ENCODE measurements at regions not wholly inside any gene's neighbourhood (a gene's known extent, or its start where the extent isn't known, plus 50 kb on each side); places are given as distances from the start of the nearest gene placed in this dataset.

DNA sequence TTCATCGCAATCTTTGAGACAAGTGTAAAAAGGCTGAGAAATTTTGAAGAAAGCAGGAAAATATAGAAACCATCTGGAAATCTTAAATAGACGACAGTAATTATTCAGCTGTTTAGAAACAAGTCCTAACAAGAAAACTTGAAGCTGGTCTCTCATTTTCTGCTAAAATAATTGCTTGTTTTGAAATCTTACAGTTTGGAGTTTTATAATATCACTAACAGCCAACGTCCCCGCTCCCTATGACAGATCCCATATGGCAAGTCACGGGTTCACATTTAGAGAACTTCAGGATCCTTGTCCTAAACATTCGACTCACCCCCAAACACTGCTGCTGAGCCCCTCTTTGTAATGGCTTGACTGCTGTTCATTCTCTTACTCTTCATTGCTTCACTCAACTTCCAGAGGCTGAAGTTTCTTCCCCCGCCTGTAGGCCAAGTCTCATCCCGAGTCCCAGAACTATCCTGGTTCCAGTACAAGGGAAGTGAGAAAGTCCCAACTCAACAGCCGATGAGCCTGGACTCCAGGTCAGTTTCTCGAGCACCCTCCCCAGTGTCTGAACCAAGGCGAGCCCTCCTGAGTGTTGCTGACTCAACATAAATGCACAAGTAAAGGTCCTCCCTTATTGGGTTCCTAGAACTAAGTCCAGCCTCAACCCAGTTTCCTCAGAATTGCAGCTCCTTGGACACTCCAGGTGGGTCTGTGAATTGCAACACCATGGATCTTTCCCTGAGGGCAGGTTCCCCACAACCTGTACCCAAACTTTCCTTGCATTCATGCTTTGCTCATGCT is 93.4 kb upstream of the BACE2 start:
- TF ChIP-seq, protein P1, sequence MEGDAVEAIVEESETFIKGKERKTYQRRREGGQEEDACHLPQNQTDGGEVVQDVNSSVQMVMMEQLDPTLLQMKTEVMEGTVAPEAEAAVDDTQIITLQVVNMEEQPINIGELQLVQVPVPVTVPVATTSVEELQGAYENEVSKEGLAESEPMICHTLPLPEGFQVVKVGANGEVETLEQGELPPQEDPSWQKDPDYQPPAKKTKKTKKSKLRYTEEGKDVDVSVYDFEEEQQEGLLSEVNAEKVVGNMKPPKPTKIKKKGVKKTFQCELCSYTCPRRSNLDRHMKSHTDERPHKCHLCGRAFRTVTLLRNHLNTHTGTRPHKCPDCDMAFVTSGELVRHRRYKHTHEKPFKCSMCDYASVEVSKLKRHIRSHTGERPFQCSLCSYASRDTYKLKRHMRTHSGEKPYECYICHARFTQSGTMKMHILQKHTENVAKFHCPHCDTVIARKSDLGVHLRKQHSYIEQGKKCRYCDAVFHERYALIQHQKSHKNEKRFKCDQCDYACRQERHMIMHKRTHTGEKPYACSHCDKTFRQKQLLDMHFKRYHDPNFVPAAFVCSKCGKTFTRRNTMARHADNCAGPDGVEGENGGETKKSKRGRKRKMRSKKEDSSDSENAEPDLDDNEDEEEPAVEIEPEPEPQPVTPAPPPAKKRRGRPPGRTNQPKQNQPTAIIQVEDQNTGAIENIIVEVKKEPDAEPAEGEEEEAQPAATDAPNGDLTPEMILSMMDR (IDR thresholded peaks at IDR 0.05; ENCODE audit: low read length) = no peak
- no peak for TF ChIP-seq EZH2 (IDR thresholded peaks at IDR 0.05; ENCODE audit: borderline replicate concordance, low read length)
